Dermis blood vessel endothelial cell (primary cell): ENCODE measurements at regions not wholly inside any gene's neighbourhood (a gene's known extent, or its start where the extent isn't known, plus 50 kb on each side); places are given as distances from the start of the nearest gene placed in this dataset.

Experiments used
- DNase-seq: peaks from one replicate; pipeline ENCODE4 v3.0.0; 2010

- DNase-seq = peak; percentile 97
Observed at GRCh38 chr6:110537208-110538123, 61.1 kb upstream of the SLC22A16 start.

GRCh38 chr6:110534731-110535492 is 58.5 kb upstream of the SLC22A16 start:
- peak; percentile 52 for DNase-seq

- DNase-seq = no peak
Observed at GRCh38 chr6:110532431-110532830, 56.0 kb upstream of the SLC22A16 start.

GRCh38 chr6:110530671-110531070 is 54.3 kb upstream of the SLC22A16 start:
- peak; percentile 41 for DNase-seq

GRCh38 chr6:110529907-110530306 is 53.5 kb upstream of the SLC22A16 start:
- DNase-seq = peak; percentile 15

GRCh38 chr6:110529355-110529754 is 52.9 kb upstream of the SLC22A16 start:
- DNase-seq = peak; percentile 84

GRCh38 chr6:110528930-110529325 is 52.5 kb upstream of the SLC22A16 start:
- no peak for DNase-seq

- peak; percentile 94 for DNase-seq
Observed at GRCh38 chr6:110528101-110528929, 51.9 kb upstream of the SLC22A16 start.

GRCh38 chr6:110527516-110527915 is 51.1 kb upstream of the SLC22A16 start:
- peak; percentile 47 for DNase-seq

- no peak for DNase-seq
Observed at GRCh38 chr6:110526726-110527125, 50.3 kb upstream of the SLC22A16 start.
